IMR-90 (cell line): ENCODE measurements at regions not wholly inside any gene's neighbourhood (a gene's known extent, or its start where the extent isn't known, plus 50 kb on each side); places are given as distances from the start of the nearest gene placed in this dataset.
A peak's percentile ranks its signal among the peaks of the same experiment; 100 is the strongest.

Experiments
- ATAC-seq: fragments of 200-7000 bp; cut with Tn5 transposase; 2 replicates; pipeline ENCODE4 v1.9.1; 2020; ENCODE audit warnings: low read depth, mild to moderate bottlenecking, moderate library complexity
- BruUV-seq: library from RNA; stranded (reverse); fragments of 400-500 nt; replicated peaks from 2 replicates; lab custom pipeline; 2021; lab: Mats Ljungman, UMichigan
- CTCF ChIA-PET: fragments of 300-600 bp; formaldehyde crosslinking; extraction: SDS; loops from one replicate; lab custom pipeline; 2021; ENCODE audit warnings: antibody characterized with exemption; lab: Yijun Ruan, JAX
- POLR2A ChIA-PET: fragments of 300-600 bp; sonication (Branson Sonifier 250); formaldehyde crosslinking; loops from one replicate; lab custom pipeline; 2022; ENCODE audit warnings: antibody characterized with exemption; ENCODE audit not compliant: unreplicated experiment; lab: Charles Lee
- DNase-seq: peaks from one replicate; pipeline ENCODE4 v3.0.0; 2013
- H2AFZ ChIP-seq: replicated peaks from 2 replicates; pipeline ENCODE3; 2013; ENCODE audit warnings: low read length, mild to moderate bottlenecking; ENCODE audit not compliant: poor library complexity
- H2AK5ac ChIP-seq: 2 replicates; pipeline ENCODE4 v1.6.1; 2013; ENCODE audit warnings: low read depth, low read length, inconsistent platforms
- H2AK9ac ChIP-seq: replicated peaks from 2 replicates; pipeline ENCODE3; 2013; ENCODE audit warnings: mild to moderate bottlenecking, low read depth, low read length, moderate library complexity; ENCODE audit not compliant: poor library complexity
- H2BK120ac ChIP-seq: 2 replicates; pipeline ENCODE4 v1.6.1; 2013; ENCODE audit warnings: low read depth, low read length, inconsistent platforms
- H2BK15ac ChIP-seq: 3 replicates; pipeline ENCODE4 v1.6.1; 2013; ENCODE audit warnings: low read depth, low read length, inconsistent platforms
- H2BK20ac ChIP-seq: 2 replicates; pipeline ENCODE4 v1.6.1; 2013; ENCODE audit warnings: low read depth, mild to moderate bottlenecking, inconsistent platforms, low read length, moderate library complexity
- H2BK5ac ChIP-seq: 2 replicates; pipeline ENCODE4 v1.6.1; 2013; ENCODE audit warnings: mild to moderate bottlenecking, low read depth, low read length, inconsistent platforms; ENCODE audit not compliant: poor library complexity, severe bottlenecking
- H3K14ac ChIP-seq: replicated peaks from 2 replicates; pipeline ENCODE4 v1.6.1; 2013; ENCODE audit warnings: low read depth, low read length, inconsistent platforms
- H3K18ac ChIP-seq: 2 replicates; pipeline ENCODE4 v1.6.1; 2013; ENCODE audit warnings: low read depth, low read length, control low read depth
- H3K23ac ChIP-seq: 2 replicates; pipeline ENCODE4 v1.6.1; 2013; ENCODE audit warnings: low read depth, low read length, inconsistent platforms
- H3K27ac ChIP-seq: 2 replicates; pipeline ENCODE4 v1.5.1; 2013; ENCODE audit warnings: mild to moderate bottlenecking, control low read depth, low read length; ENCODE audit not compliant: insufficient read depth
- H3K27me3 ChIP-seq: 2 replicates; pipeline ENCODE4 v1.6.1; 2013; ENCODE audit warnings: low read length; ENCODE audit not compliant: control insufficient read depth, insufficient read depth
- H3K36me3 ChIP-seq: 2 replicates; pipeline ENCODE4 v1.6.1; 2013; ENCODE audit warnings: low read length, mixed read lengths; ENCODE audit not compliant: control insufficient read depth, insufficient read depth
- H3K4ac ChIP-seq: 2 replicates; pipeline ENCODE4 v1.6.1; 2013; ENCODE audit warnings: low read depth, low read length, inconsistent platforms
- H3K4me1 ChIP-seq: 2 replicates; pipeline ENCODE4 v1.6.1; 2013; ENCODE audit warnings: low read length, mixed read lengths; ENCODE audit not compliant: control insufficient read depth, insufficient read depth
- H3K4me2 ChIP-seq: 2 replicates; pipeline ENCODE4 v1.6.1; 2013; ENCODE audit warnings: low read depth, mild to moderate bottlenecking, control low read depth, low read length, moderate library complexity
- H3K4me3 ChIP-seq: 2 replicates; pipeline ENCODE4 v1.5.1; 2013; ENCODE audit warnings: low read depth, mild to moderate bottlenecking, control low read depth, low read length, moderate library complexity; ENCODE audit not compliant: insufficient read depth
- H3K56ac ChIP-seq: 2 replicates; pipeline ENCODE4 v1.6.1; 2013; ENCODE audit warnings: low read length, inconsistent platforms; ENCODE audit not compliant: insufficient read depth; ENCODE audit errors: extremely low read depth
- H3K79me1 ChIP-seq, 2 experiments: 2 replicates each; pipeline ENCODE4 v1.6.1; 2013; ENCODE audit warnings: low read length in 2 of 2, inconsistent platforms in 1 of 2, low read depth in 1 of 2
- H3K9ac ChIP-seq: 2 replicates; pipeline ENCODE4 v1.6.1; 2013; ENCODE audit warnings: low read depth, low read length, control low read depth
- H3K9me1 ChIP-seq: 2 replicates; pipeline ENCODE4 v1.6.1; 2013; ENCODE audit warnings: low read length, inconsistent platforms; ENCODE audit not compliant: insufficient read depth
- H3K9me3 ChIP-seq: 2 replicates; pipeline ENCODE4 v1.6.1; 2013; ENCODE audit warnings: low read length; ENCODE audit not compliant: control insufficient read depth, insufficient read depth
- H4K20me1 ChIP-seq: 2 replicates; pipeline ENCODE4 v1.6.1; 2013; ENCODE audit warnings: low read length, inconsistent platforms; ENCODE audit not compliant: insufficient read depth
- H4K5ac ChIP-seq: 2 replicates; pipeline ENCODE4 v1.6.1; 2013; ENCODE audit warnings: mild to moderate bottlenecking, low read depth, low read length, control low read depth
- H4K8ac ChIP-seq, 2 experiments: 2 replicates each; pipeline ENCODE4 v1.6.1; 2013; ENCODE audit warnings: low read depth in 2 of 2, low read length in 2 of 2, control low read depth in 1 of 2, inconsistent platforms in 1 of 2
- H4K91ac ChIP-seq: 2 replicates; pipeline ENCODE4 v1.6.1; 2013; ENCODE audit warnings: low read depth, low read length, inconsistent platforms; ENCODE audit not compliant: insufficient read depth
- BHLHE40 ChIP-seq: fragments of 150-350 bp; IDR thresholded peaks from 2 replicates; pipeline ENCODE4 v1.6.1; 2016; ENCODE audit warnings: mild to moderate bottlenecking, low read depth, low read length
- CEBPB ChIP-seq: IDR thresholded peaks from 2 replicates; pipeline ENCODE4 v1.6.1; 2012; ENCODE audit warnings: low read depth, low read length, improper control_type of control experiment
- CHD1 ChIP-seq: IDR thresholded peaks from 2 replicates; pipeline ENCODE4 v1.6.1; 2012; ENCODE audit warnings: low read depth, low read length, improper control_type of control experiment
- ELK1 ChIP-seq: fragments of 150-350 bp; IDR thresholded peaks from 2 replicates; pipeline ENCODE4 v1.6.1; 2016; ENCODE audit warnings: low read depth, mild to moderate bottlenecking, low read length, moderate library complexity, borderline replicate concordance
- FOS ChIP-seq: fragments of 150-350 bp; IDR thresholded peaks from 2 replicates; pipeline ENCODE4 v1.6.1; 2016; ENCODE audit warnings: low read depth, low read length
- MAFK ChIP-seq: IDR thresholded peaks from 2 replicates; pipeline ENCODE4 v1.6.1; 2012; ENCODE audit warnings: low read depth, low read length, improper control_type of control experiment
- MAZ ChIP-seq: IDR thresholded peaks from 2 replicates; pipeline ENCODE4 v1.6.1; 2012; ENCODE audit warnings: low read depth, mild to moderate bottlenecking, low read length, improper control_type of control experiment, moderate library complexity, borderline replicate concordance
- MXI1 ChIP-seq: IDR thresholded peaks from 2 replicates; pipeline ENCODE4 v1.6.1; 2012; ENCODE audit warnings: low read depth, mild to moderate bottlenecking, low read length, moderate library complexity, borderline replicate concordance
- NFE2L2 ChIP-seq: fragments of 150-350 bp; IDR thresholded peaks from 2 replicates; pipeline ENCODE4 v1.6.1; 2016; ENCODE audit warnings: low read depth, mild to moderate bottlenecking, low read length
- POLR2A ChIP-seq: IDR thresholded peaks from 2 replicates; pipeline ENCODE4 v1.6.1; 2012; ENCODE audit warnings: mild to moderate bottlenecking, low read depth, low read length
- RAD21 ChIP-seq: IDR thresholded peaks from 2 replicates; pipeline ENCODE4 v1.6.1; 2012; ENCODE audit warnings: low read length, improper control_type of control experiment
- RCOR1 ChIP-seq: IDR thresholded peaks from 2 replicates; pipeline ENCODE4 v1.6.1; 2012; ENCODE audit warnings: mild to moderate bottlenecking, low read length, improper control_type of control experiment; ENCODE audit not compliant: insufficient replicate concordance
- RFX5 ChIP-seq: IDR thresholded peaks from 2 replicates; pipeline ENCODE4 v1.8.0; 2012; ENCODE audit warnings: low read depth, mild to moderate bottlenecking, low read length, moderate library complexity
- SMC3 ChIP-seq: fragments of 150-350 bp; IDR thresholded peaks from 2 replicates; pipeline ENCODE4 v1.6.1; 2016; ENCODE audit warnings: low read depth, mild to moderate bottlenecking, antibody characterized with exemption, low read length, moderate library complexity
- WGBS, 2 experiments: methylation state at CpG; one replicate each; pipeline versions ENCODE4 v1.1.5 to v1.1.7; 2013; ENCODE audit warnings: missing lambda C conversion rate in 2 of 2; ENCODE audit not compliant: insufficient read length in 1 of 2; ENCODE audit errors: extremely low coverage in 2 of 2; 5-methylcytosine and 5-hydroxymethylcytosine counted together
- dilution Hi-C: fragments of 300-500 bp; cut with HindIII; formaldehyde crosslinking; loops from one replicate; pipeline ENCODE4 v1.14.3; 2018; ENCODE audit warnings: low sequenced_read_pairs; ENCODE audit not compliant: unreplicated experiment
- in situ Hi-C: fragments of 300-500 bp; cut with MboI; formaldehyde crosslinking; loops from 3 replicates; pipeline ENCODE4 v1.14.3; 2019; ENCODE audit warnings: low sequenced_read_pairs, inconsistent platforms, mixed read lengths
- intact Hi-C: fragments of 100-400 bp; cut with micrococcal nuclease; formaldehyde crosslinking; loops from 2 replicates; pipeline ENCODE4 v1.10.0; 2022
- TF ChIP-seq, protein P1 (sequence below): fragments of 150-350 bp; IDR thresholded peaks from 2 replicates; pipeline ENCODE4 v1.6.1; 2017; ENCODE audit warnings: mild to moderate bottlenecking, antibody characterized with exemption, low read length, low read depth
- TF ChIP-seq, protein P2 (sequence below): conservative IDR thresholded peaks from 2 replicates; pipeline ENCODE4 v1.5.1; 2012; ENCODE audit warnings: mild to moderate bottlenecking, low read depth, low read length, improper control_type of control experiment

GRCh38 chr3:59263152-59263551 is 213.3 kb upstream of the CFAP20DC start:
- Histone ChIP-seq H2AFZ (no peak overlapping the region), H3K14ac (no peak overlapping the region), H3K4ac (no peak overlapping the region), H3K4me2 (no peak overlapping the region), H3K23ac (no peak overlapping the region), H2BK5ac (no peak overlapping the region), H3K18ac (no peak overlapping the region; the same call in 1 of the 2 replicates), H3K36me3 (no peaks in the 10 kb centered on the region), H3K9me3 (no peaks in the 10 kb centered on the region), H2AK5ac (no peak overlapping the region), H2BK20ac (0 out of 2 replicates have a peak overlapping the region, but pooled peaks have one; percentile 14), H2BK120ac (no peak overlapping the region), H3K27me3 (no peaks in the 10 kb centered on the region), H3K9ac (no peak overlapping the region), H3K4me1 (peaks cover 2% of the 10 kb centered on the region; the same call in 1 of the 2 replicates), H4K5ac (no peak overlapping the region; the same call in 1 of the 2 replicates), H4K91ac (peak overlapping the region; percentile 23; the same call in 1 of the 2 replicates), H3K9me1 (peaks cover 8% of the 10 kb centered on the region; the same call in 1 of the 2 replicates), H4K8ac (no peak overlapping the region), H4K20me1 (no peaks in the 10 kb centered on the region), H3K79me1 (no peaks in the 10 kb centered on the region), H3K27ac (no peak overlapping the region), H2BK15ac (peak overlapping the region; percentile 28; the same call in 1 of the 3 replicates), H3K4me3 (no peak overlapping the region), H3K56ac (no peak overlapping the region), H2AK9ac (no peak overlapping the region)
- DNase-seq (no peak), ATAC-seq (no peak)
- dilution Hi-C loops (no loop called here), intact Hi-C loops (no loop called here), in situ Hi-C loops (no loop called here)
- BruUV-seq, result no TSS peak
- TF ChIP-seq, protein P1, sequence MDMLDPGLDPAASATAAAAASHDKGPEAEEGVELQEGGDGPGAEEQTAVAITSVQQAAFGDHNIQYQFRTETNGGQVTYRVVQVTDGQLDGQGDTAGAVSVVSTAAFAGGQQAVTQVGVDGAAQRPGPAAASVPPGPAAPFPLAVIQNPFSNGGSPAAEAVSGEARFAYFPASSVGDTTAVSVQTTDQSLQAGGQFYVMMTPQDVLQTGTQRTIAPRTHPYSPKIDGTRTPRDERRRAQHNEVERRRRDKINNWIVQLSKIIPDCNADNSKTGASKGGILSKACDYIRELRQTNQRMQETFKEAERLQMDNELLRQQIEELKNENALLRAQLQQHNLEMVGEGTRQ, result no peak
- TF ChIP-seq, protein P2, sequence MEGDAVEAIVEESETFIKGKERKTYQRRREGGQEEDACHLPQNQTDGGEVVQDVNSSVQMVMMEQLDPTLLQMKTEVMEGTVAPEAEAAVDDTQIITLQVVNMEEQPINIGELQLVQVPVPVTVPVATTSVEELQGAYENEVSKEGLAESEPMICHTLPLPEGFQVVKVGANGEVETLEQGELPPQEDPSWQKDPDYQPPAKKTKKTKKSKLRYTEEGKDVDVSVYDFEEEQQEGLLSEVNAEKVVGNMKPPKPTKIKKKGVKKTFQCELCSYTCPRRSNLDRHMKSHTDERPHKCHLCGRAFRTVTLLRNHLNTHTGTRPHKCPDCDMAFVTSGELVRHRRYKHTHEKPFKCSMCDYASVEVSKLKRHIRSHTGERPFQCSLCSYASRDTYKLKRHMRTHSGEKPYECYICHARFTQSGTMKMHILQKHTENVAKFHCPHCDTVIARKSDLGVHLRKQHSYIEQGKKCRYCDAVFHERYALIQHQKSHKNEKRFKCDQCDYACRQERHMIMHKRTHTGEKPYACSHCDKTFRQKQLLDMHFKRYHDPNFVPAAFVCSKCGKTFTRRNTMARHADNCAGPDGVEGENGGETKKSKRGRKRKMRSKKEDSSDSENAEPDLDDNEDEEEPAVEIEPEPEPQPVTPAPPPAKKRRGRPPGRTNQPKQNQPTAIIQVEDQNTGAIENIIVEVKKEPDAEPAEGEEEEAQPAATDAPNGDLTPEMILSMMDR, result no peak
- TF ChIP-seq MAFK (no peak), POLR2A (no peak), CEBPB (no peak), MAZ (no peak), FOS (no peak), MXI1 (no peak), ELK1 (no peak), RCOR1 (no peak), RAD21 (no peak), RFX5 (no peak), CHD1 (no peak), NFE2L2 (no peak), SMC3 (no peak), BHLHE40 (no peak)
- CTCF ChIA-PET, result interaction anchor here (0.6 kb wide), 1 partner anchor 257 kb away, joined by 3 read pairs; no protein-coding TSS in a partner anchor
- POLR2A ChIA-PET, result no interaction called here
- WGBS, 2 experiments, result no CpG with 5 or more reads among the region's 3 CpGs
